ENCODE measurements at regions not wholly inside any gene's neighbourhood (a gene's known extent, or its start where the extent isn't known, plus 50 kb on each side); places are given as distances from the start of the nearest gene placed in this dataset.
"Not testable (repeated sequence)": the region's sequence is repeated elsewhere in the genome, so short reads cannot be mapped to it uniquely, and the experiment has no call there.

DNA sequence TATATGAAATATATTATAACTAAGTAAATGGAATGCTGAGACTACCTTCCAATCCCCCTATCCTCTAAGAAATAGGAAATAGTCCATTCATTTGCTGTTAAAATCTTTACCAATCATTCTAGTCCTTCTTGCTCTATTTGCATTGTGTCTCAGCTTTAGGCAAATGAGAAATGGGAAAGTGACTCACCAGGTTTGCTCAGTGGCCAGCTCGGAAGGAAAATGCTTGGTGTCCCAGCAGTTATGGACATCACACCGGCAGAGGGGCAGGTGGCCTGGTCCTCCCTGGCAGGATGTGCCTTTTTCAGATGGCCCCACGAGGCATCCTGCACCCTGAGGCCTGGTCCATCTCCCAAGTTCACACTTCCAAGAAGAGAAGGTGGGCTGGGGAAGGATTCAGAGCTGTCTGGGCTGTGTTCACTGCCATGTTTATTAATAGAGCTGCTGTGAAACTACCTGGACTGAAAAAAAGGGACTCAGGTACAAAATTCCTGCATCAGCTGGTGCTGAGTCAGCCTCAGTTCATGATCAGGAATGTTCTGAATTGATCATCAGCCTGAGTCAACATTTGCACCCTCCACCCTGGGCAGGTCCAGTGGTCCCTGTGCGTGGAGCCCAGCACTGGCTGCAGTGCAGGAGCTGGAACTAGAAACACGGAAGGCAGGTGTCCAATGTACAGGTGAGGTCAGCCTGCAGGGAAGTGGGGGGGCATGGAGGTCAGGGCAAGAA, 60.1 kb upstream of the ARL4C start:
- intact Hi-C loops (cut with DNase I): loop anchor here in 1 of 10 donors (10.0 kb wide), 1 partner anchor 328 kb away; no protein-coding TSS in a partner anchor
- Histone ChIP-seq H3K36me3 (no peaks in the 10 kb centered on the region), H3K9me3 (peaks cover 0 to 4% (median 0%) of the 10 kb centered on the region in 11 donors), H3K27ac (no peak overlapping the region), H3K27me3 (peaks cover 0 to 5% (median 0%) of the 10 kb centered on the region in 7 donors), H3K4me1 (no peaks in the 10 kb centered on the region), H3K4me3 (no peak overlapping the region)
- ATAC-seq: no peak
- TF ChIP-seq CTCF (IDR thresholded peaks at IDR 0.05): no peak
- DNase-seq: no peak
- WGBS, 2 donors: 93 to 94% methylated on average over 5 of the region's 5 CpGs

DNA sequence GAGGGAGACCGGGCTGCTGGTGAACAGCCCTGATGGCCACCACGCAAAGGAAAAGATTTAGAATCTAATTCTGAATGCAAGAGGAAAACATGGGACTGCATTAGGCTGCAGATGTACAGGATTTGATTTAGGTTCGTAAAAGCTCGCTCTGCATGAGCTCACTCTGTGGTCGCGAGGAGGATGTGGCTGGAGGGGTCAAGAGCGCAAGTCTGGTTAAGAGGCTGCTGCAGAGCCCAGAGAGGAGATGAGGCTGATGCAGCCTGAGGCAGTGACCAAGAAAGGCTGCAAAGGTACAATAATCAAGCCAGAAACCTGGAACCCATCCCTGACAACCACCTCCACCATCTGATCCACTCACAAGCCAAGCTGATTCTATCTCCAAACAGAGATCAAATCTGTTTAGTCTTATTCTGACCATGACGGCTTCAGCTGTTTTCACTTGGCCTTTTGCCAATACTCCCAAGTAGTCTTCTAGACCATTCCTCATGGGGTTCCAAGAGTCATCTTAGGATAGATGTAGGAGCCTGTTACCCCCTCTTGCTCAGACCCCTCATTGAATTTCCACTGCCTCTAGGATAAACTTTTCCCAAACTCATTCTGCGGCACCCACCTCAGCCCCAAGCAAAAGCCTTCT, 58.9 kb upstream of the ARL4C start:
- Histone ChIP-seq H3K36me3 (no peaks in the 10 kb centered on the region), H3K4me3 (no peak overlapping the region), H3K27ac (no peak overlapping the region), H3K27me3 (peaks cover 0 to 5% (median 0%) of the 10 kb centered on the region in 7 donors), H3K9me3 (peaks cover 0 to 4% (median 0%) of the 10 kb centered on the region in 11 donors), H3K4me1 (peaks cover 0 to 2% (median 0%) of the 10 kb centered on the region in 9 donors)
- intact Hi-C loops (cut with DNase I): loop anchor here in 1 of 10 donors (10.0 kb wide), 1 partner anchor 329 kb away; no protein-coding TSS in a partner anchor
- DNase-seq (no peak), ATAC-seq (no peak)
- no peak for TF ChIP-seq CTCF (IDR thresholded peaks at IDR 0.05)
- 82 to 92% methylated on average over 9 of the region's 9 CpGs for WGBS, 2 donors

DNA sequence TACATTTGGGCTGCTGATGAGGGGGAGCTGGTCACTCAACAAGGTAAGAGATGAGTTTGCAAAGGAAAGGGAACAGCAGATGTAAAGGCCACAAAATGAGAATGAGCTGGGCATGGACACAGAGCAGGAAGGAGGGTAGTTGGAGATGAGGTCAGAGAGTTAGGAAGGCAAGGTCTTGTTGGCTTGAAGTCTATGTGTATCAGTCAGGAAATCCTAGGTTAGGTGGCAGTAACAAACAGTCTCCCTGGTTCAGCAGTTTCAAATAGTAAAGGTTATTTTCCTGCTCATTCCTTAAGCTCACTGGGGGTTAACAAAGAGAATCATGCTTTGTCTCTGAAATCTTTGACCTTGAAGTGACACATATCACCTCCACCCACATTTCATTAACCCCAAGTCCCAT, 58.3 kb upstream of the ARL4C start:
- peaks cover 0 to 4% (median 0%) of the 10 kb centered on the region in 11 donors for H3K9me3 ChIP-seq
- intact Hi-C loops (cut with DNase I): loop anchor here in 1 of 10 donors (10.0 kb wide), 1 partner anchor 330 kb away; no protein-coding TSS in a partner anchor
- TF ChIP-seq CTCF (IDR thresholded peaks at IDR 0.05): no peak
- H3K4me3 ChIP-seq: no peak overlapping the region
- H3K27ac ChIP-seq: no peak overlapping the region
- ATAC-seq (no peak), DNase-seq (no peak)
- no peaks in the 10 kb centered on the region for H3K36me3 ChIP-seq
- peaks cover 0 to 7% (median 0%) of the 10 kb centered on the region in 9 donors for H3K4me1 ChIP-seq
- peaks cover 0 to 5% (median 0%) of the 10 kb centered on the region in 7 donors for H3K27me3 ChIP-seq

DNA sequence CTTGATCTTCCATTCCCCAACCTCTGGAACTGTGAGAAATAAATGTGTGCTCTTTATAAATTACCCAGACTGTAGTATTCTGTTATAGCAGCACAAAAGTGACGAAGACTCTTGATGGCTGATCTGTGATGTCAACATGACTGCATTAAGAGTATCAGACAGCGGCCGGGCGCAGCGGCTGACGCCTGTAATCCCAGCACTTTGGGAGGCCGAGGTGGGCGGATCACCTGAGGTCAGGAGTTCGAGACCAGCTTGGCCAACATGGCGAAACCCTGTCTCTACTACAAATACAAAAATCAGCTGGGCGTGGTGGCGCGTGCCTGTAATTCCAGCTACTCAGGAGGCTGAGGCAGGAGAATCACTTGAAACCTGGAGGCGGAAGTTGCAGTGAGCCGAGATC, 56.3 kb upstream of the ARL4C start:
- H3K36me3 ChIP-seq, ATAC-seq, DNase-seq, H3K27ac ChIP-seq, H3K9me3 ChIP-seq, H3K4me1 ChIP-seq, H3K4me3 ChIP-seq: not testable (repeated sequence)
- peaks cover 0 to 13% (median 4%) of the 10 kb centered on the region in 7 donors for H3K27me3 ChIP-seq
- intact Hi-C loops (cut with DNase I): loop anchor here in 4 of 10 donors (5.0 to 10.0 kb wide), 4 partner anchors 329 to 1024 kb away; no protein-coding TSS in a partner anchor
- 98% methylated on average over 15 of the region's 15 CpGs for WGBS, 2 donors

Measured in heart right ventricle (tissue), 16 donors.